H1 (cell line): ENCODE measurements at regions not wholly inside any gene's neighbourhood (a gene's known extent, or its start where the extent isn't known, plus 50 kb on each side); places are given as distances from the start of the nearest gene placed in this dataset.

ENCODE experiments used
- ATF2 ChIP-seq: IDR thresholded peaks from 2 replicates; pipeline ENCODE4 v1.6.1; 2012; ENCODE audit warnings: low read length, inconsistent platforms
- CBX5 ChIP-seq: fragments of 300-800, 300-1000 bp; sonication (generic); IDR thresholded peaks from 2 replicates; pipeline ENCODE4 v1.7.1; 2016; ENCODE audit warnings: antibody characterized with exemption, low read length, low read depth
- GTF2F1 ChIP-seq: IDR thresholded peaks from 2 replicates; pipeline ENCODE4 v1.6.1; 2012; ENCODE audit warnings: low read depth, low read length, improper control_type of control experiment, borderline replicate concordance
- RBBP5 ChIP-seq: IDR thresholded peaks from 2 replicates; pipeline ENCODE4 v1.7.1; 2012; ENCODE audit warnings: low read depth, mild to moderate bottlenecking, inconsistent platforms, low read length, moderate library complexity, borderline replicate concordance
- TBP ChIP-seq: IDR thresholded peaks from 2 replicates; pipeline ENCODE4 v1.6.1; 2011; ENCODE audit warnings: low read depth, low read length, improper control_type of control experiment
- TF ChIP-seq, protein P1 (sequence below): IDR thresholded peaks from 2 replicates; pipeline ENCODE4 v1.6.1; 2011; ENCODE audit warnings: low read length, improper control_type of control experiment

DNA sequence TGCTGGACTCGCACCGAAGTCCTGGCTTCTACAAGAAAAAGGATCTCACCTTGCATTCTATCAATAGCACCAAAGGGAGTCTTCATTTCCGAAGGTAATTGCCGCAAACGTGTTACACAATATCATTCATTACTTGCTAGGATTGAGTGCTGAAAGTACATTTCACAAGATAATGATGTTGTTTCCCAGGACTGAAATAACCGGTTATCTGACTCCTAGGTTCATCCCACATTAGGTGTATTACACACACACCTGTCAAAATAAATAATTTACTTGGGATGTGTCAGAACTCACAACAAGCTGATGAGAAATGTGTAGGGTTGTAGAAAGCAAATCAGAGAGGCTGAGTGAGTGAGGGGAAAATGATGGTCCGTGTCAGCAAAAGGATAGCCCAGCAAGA is 219.4 kb upstream of the RHOBTB1 start (continued):
- no peak for TF ChIP-seq ATF2
- TF ChIP-seq GTF2F1, result no peak
- TF ChIP-seq TBP, result no peak
- no peak for TF ChIP-seq CBX5
- no peak for TF ChIP-seq RBBP5
- TF ChIP-seq, protein P1, sequence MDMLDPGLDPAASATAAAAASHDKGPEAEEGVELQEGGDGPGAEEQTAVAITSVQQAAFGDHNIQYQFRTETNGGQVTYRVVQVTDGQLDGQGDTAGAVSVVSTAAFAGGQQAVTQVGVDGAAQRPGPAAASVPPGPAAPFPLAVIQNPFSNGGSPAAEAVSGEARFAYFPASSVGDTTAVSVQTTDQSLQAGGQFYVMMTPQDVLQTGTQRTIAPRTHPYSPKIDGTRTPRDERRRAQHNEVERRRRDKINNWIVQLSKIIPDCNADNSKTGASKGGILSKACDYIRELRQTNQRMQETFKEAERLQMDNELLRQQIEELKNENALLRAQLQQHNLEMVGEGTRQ, result no peak
